A673 (cell line): ENCODE measurements at regions not wholly inside any gene's neighbourhood (a gene's known extent, or its start where the extent isn't known, plus 50 kb on each side); places are given as distances from the start of the nearest gene placed in this dataset.

ENCODE experiments used
- CTCF ChIP-seq: fragments of 300-800, 200-600 bp; sonication (generic); conservative IDR thresholded peaks from 2 replicates; pipeline ENCODE4 v1.5.1; 2017; ENCODE audit warnings: low read depth, mild to moderate bottlenecking, antibody characterized with exemption, low read length, moderate library complexity, mixed read lengths
- EZH2 ChIP-seq: fragments of 200-600 bp; sonication (generic); IDR thresholded peaks from 2 replicates; pipeline ENCODE4 v1.6.1; 2017; ENCODE audit warnings: borderline replicate concordance, low read depth, mild to moderate bottlenecking, mixed read lengths, antibody characterized with exemption, low read length; ENCODE audit not compliant: poor library complexity, severe bottlenecking

- TF ChIP-seq CTCF (peak; percentile 61), EZH2 (no peak)
Measured at GRCh38 chr6:71190809-71191208, 97.8 kb upstream of the OGFRL1 start.
